Tibial artery (tissue), 4 donors: ENCODE measurements at regions not wholly inside any gene's neighbourhood (a gene's known extent, or its start where the extent isn't known, plus 50 kb on each side); places are given as distances from the start of the nearest gene placed in this dataset.

Experiments
- DNase-seq, 2 donors: peaks; one replicate each; pipeline ENCODE4 v3.0.0-alpha.2; 2019
- H3K27ac ChIP-seq, 2 donors: fragments of 200-600 bp; sonication (generic) in 1 of 2; 1 replicate in 1 of 2; 2 replicates in 1 of 2; pipeline ENCODE4 v1.5.1; 2018 to 2019; ENCODE audit warnings: mild to moderate bottlenecking in 1 of 2
- H3K27me3 ChIP-seq, 2 donors: fragments of 200-600 bp; sonication (generic) in 1 of 2; one replicate each; pipeline versions ENCODE4 v1.5.1 to v1.6.0; 2016 to 2019
- H3K36me3 ChIP-seq, 3 donors: fragments of 200-600 bp; sonication (generic) in 2 of 3; one replicate each; pipeline ENCODE4 v1.5.1; 2016 to 2019; ENCODE audit warnings: mild to moderate bottlenecking in 2 of 3
- H3K4me1 ChIP-seq, 4 donors: fragments of 200-600 bp; sonication (generic) in 2 of 4; 1 replicate in 3 of 4; 2 replicates in 1 of 4; pipeline ENCODE4 v1.5.1; 2016 to 2019
- H3K4me3 ChIP-seq, 2 donors: fragments of 200-600 bp; sonication (generic) in 1 of 2; 1 replicate in 1 of 2; 2 replicates in 1 of 2; pipeline ENCODE4 v1.5.1; 2018 to 2019; ENCODE audit warnings: mild to moderate bottlenecking in 2 of 2
- H3K9me3 ChIP-seq, 3 donors: fragments of 200-600 bp; sonication (generic) in 1 of 3; one replicate each; pipeline ENCODE4 v1.5.1; 2016 to 2019
- CTCF ChIP-seq, 2 experiments: fragments of 200-600 bp in 1 of 2; fragments of 450-650 bp in 1 of 2; IDR thresholded peaks; one replicate each; pipeline ENCODE4 v1.5.1; 2017 to 2019; ENCODE audit warnings: antibody characterized with exemption in 2 of 2, mild to moderate bottlenecking in 1 of 2, moderate library complexity in 1 of 2
- intact Hi-C: fragments of 100-400 bp; cut with DNase I; formaldehyde crosslinking; loops from one replicate; pipeline ENCODE4 v1.15.0; 2023; ENCODE audit warnings: low total_unique reads

GRCh38 chr2:234850818-234851217 is 101.0 kb upstream of the SH3BP4 start:
- DNase-seq = no peak
- intact Hi-C loops = no loop called here
- Histone ChIP-seq H3K4me1 (peaks cover 0 to 3% (median 0%) of the 10 kb centered on the region in 4 donors), H3K27ac (no peak overlapping the region), H3K9me3 (no peaks in the 10 kb centered on the region), H3K4me3 (no peak overlapping the region), H3K36me3 (no peaks in the 10 kb centered on the region), H3K27me3 (no peaks in the 10 kb centered on the region)
- no peak for TF ChIP-seq CTCF (IDR thresholded peaks at IDR 0.05)

- TF ChIP-seq CTCF (IDR thresholded peaks at IDR 0.05) = no peak
- H3K27ac ChIP-seq = no peak overlapping the region
- intact Hi-C loops = no loop called here
- DNase-seq = no peak
- H3K27me3 ChIP-seq = no peaks in the 10 kb centered on the region
- H3K4me3 ChIP-seq = no peak overlapping the region
- no peaks in the 10 kb centered on the region for H3K9me3 ChIP-seq
- no peaks in the 10 kb centered on the region for H3K36me3 ChIP-seq
- H3K4me1 ChIP-seq = peaks cover 0 to 4% (median 0%) of the 10 kb centered on the region in 4 donors
Measured at GRCh38 chr2:234849678-234850077, 102.1 kb upstream of the SH3BP4 start.

GRCh38 chr2:234848578-234848977 is 103.2 kb upstream of the SH3BP4 start:
- Histone ChIP-seq H3K27me3 (no peaks in the 10 kb centered on the region), H3K36me3 (no peaks in the 10 kb centered on the region), H3K4me3 (no peak overlapping the region), H3K9me3 (no peaks in the 10 kb centered on the region), H3K27ac (no peak overlapping the region), H3K4me1 (peaks cover 0 to 4% (median 0%) of the 10 kb centered on the region in 4 donors)
- no peak for TF ChIP-seq CTCF (IDR thresholded peaks at IDR 0.05)
- intact Hi-C loops = no loop called here
- no peak for DNase-seq

GRCh38 chr2:234847639-234848038 is 104.2 kb upstream of the SH3BP4 start:
- no peak overlapping the region for H3K27ac ChIP-seq

GRCh38 chr2:234847364-234847635 is 104.5 kb upstream of the SH3BP4 start:
- Histone ChIP-seq H3K27ac (no peak overlapping the region), H3K4me1 (peaks cover 0 to 4% (median 0%) of the 10 kb centered on the region in 4 donors), H3K4me3 (no peak overlapping the region), H3K36me3 (no peaks in the 10 kb centered on the region), H3K27me3 (no peaks in the 10 kb centered on the region), H3K9me3 (no peaks in the 10 kb centered on the region)
- no peak for TF ChIP-seq CTCF (IDR thresholded peaks at IDR 0.05)
- intact Hi-C loops = no loop called here
- DNase-seq = no peak

More at GRCh38 chr2:234847639-234848038, 104.2 kb upstream of the SH3BP4 start:
- H3K4me3 ChIP-seq = no peak overlapping the region
- no peak for TF ChIP-seq CTCF (IDR thresholded peaks at IDR 0.05)
- DNase-seq = no peak
- intact Hi-C loops = no loop called here
- H3K36me3 ChIP-seq = no peaks in the 10 kb centered on the region
- peaks cover 0 to 4% (median 0%) of the 10 kb centered on the region in 4 donors for H3K4me1 ChIP-seq
- H3K9me3 ChIP-seq = no peaks in the 10 kb centered on the region
- no peaks in the 10 kb centered on the region for H3K27me3 ChIP-seq
